Psoas muscle (tissue), 7 donors: ENCODE measurements at regions not wholly inside any gene's neighbourhood (a gene's known extent, or its start where the extent isn't known, plus 50 kb on each side); places are given as distances from the start of the nearest gene placed in this dataset.

Experiments used
- ATAC-seq, 4 donors: fragments of 200-7000 bp; cut with Tn5 transposase; one replicate each; pipeline ENCODE4 v1.9.1; 2020; ENCODE audit warnings: moderate library complexity in 3 of 4, mild to moderate bottlenecking in 2 of 4
- DNase-seq, 2 donors: peaks; one replicate each; pipeline ENCODE4 v3.0.0-alpha.2; 2020
- H3K27ac ChIP-seq: fragments of 200-600 bp; one replicate; pipeline ENCODE4 v1.8.0; 2022
- H3K27me3 ChIP-seq, 3 donors: fragments of 200-600 bp in 1 of 3; one replicate each; pipeline versions ENCODE4 v1.6.1 to v1.8.0; 2013 to 2022; ENCODE audit warnings: low read length in 2 of 3, mild to moderate bottlenecking in 2 of 3, moderate library complexity in 1 of 3; ENCODE audit not compliant: insufficient read depth in 3 of 3
- H3K36me3 ChIP-seq, 2 donors: fragments of 200-600 bp in 1 of 2; one replicate each; pipeline versions ENCODE4 v1.6.1 to v1.8.0; 2013 to 2022; ENCODE audit warnings: low read depth in 1 of 2, mild to moderate bottlenecking in 1 of 2, moderate library complexity in 1 of 2; ENCODE audit not compliant: insufficient read depth in 1 of 2
- H3K4me1 ChIP-seq: fragments of 200-600 bp; one replicate; pipeline ENCODE4 v1.8.0; 2022
- H3K4me3 ChIP-seq: fragments of 200-600 bp; one replicate; pipeline ENCODE4 v1.8.0; 2022; ENCODE audit warnings: mild to moderate bottlenecking
- H3K9me3 ChIP-seq: fragments of 200-600 bp; one replicate; pipeline ENCODE4 v1.8.0; 2022
- CTCF ChIP-seq: fragments of 200-600 bp; IDR thresholded peaks from one replicate; pipeline ENCODE4 v1.8.0; 2022; ENCODE audit warnings: antibody characterized with exemption
- WGBS, 3 donors: extraction: QIAGEN DNeasy Blood & Tissue Kit; methylation state at CpG; one replicate each; pipeline versions ENCODE4 v1.1.6 to v1.1.7; 2013; 5-methylcytosine and 5-hydroxymethylcytosine counted together
- intact Hi-C, 2 donors: fragments of 100-400 bp; cut with DNase I; formaldehyde crosslinking; loops; one replicate each; pipeline versions ENCODE4 v1.11.0 to v1.14.2; 2022
- donor health status: healthy with polysubstance abuse.
- donor health status: DM: no; HTN: no; CAD: no; lungs with moderate emphysema.
- donor health status: Bipolar disorder and iron deficiency.
- donor health status: healthy.
- donor health status: DM: yes; HTN: yes; CAD: no.
- donor health status: DM: no; HTN: no; CAD: no.
- donor health status: DM: yes; HTN: yes; CAD: no.

GRCh38 chr12:4106621-4107020 lies 166.9 kb upstream of the CCND2 start:
- intact Hi-C loops = loop anchor here in 1 of 2 donors (5.0 kb wide), 1 partner anchor 171 kb away; no protein-coding TSS in a partner anchor

GRCh38 chr12:4104722-4105244 lies 168.8 kb upstream of the CCND2 start:
- Histone ChIP-seq H3K4me1 (no peaks in the 10 kb centered on the region), H3K36me3 (no peaks in the 10 kb centered on the region), H3K9me3 (no peaks in the 10 kb centered on the region), H3K4me3 (no peak overlapping the region), H3K27me3 (no peaks in the 10 kb centered on the region), H3K27ac (no peak overlapping the region)
- TF ChIP-seq CTCF = no peak
- intact Hi-C loops = loop anchor here in 1 of 2 donors (5.0 kb wide), 1 partner anchor 173 kb away; no protein-coding TSS in a partner anchor
- DNase-seq = no peak
- WGBS, 3 donors = 77 to 79% (median 79%) methylated on average over 9 of the region's 9 CpGs
- ATAC-seq = no peak

More at GRCh38 chr12:4106621-4107020, 166.9 kb upstream of the CCND2 start:
- Histone ChIP-seq H3K9me3 (no peaks in the 10 kb centered on the region), H3K36me3 (no peaks in the 10 kb centered on the region), H3K27ac (no peak overlapping the region), H3K27me3 (peaks cover 0 to 1% (median 1%) of the 10 kb centered on the region in 3 donors), H3K4me1 (no peaks in the 10 kb centered on the region), H3K4me3 (no peak overlapping the region)
- no peak for DNase-seq
- whole genome bisulfite sequencing, 3 donors = 83 to 87% (median 84%) methylated on average over 8 of the region's 8 CpGs
- no peak for ATAC-seq
- no peak for TF ChIP-seq CTCF

GRCh38 chr12:4099276-4099675 lies 174.3 kb upstream of the CCND2 start:
- intact Hi-C loops = no loop called here
- 25 to 43% (median 25%) methylated on average over 3 of the region's 3 CpGs for WGBS, 3 donors

GRCh38 chr12:4091016-4091743 lies 182.4 kb upstream of the CCND2 start:
- TF ChIP-seq CTCF = no peak
- Histone ChIP-seq H3K27ac (no peak overlapping the region), H3K27me3 (peaks cover 0 to 2% (median 0%) of the 10 kb centered on the region in 3 donors), H3K36me3 (no peaks in the 10 kb centered on the region), H3K9me3 (no peaks in the 10 kb centered on the region), H3K4me3 (no peak overlapping the region), H3K4me1 (no peaks in the 10 kb centered on the region)
- intact Hi-C loops = no loop called here
- 74 to 80% (median 75%) methylated on average over 5 of the region's 5 CpGs for WGBS, 3 donors
- DNase-seq (no peak), ATAC-seq (no peak)

More at GRCh38 chr12:4099276-4099675, 174.3 kb upstream of the CCND2 start:
- DNase-seq = no peak
- H3K4me3 ChIP-seq = no peak overlapping the region
- H3K27me3 ChIP-seq = no peaks in the 10 kb centered on the region
- no peaks in the 10 kb centered on the region for H3K9me3 ChIP-seq
- no peak overlapping the region for H3K27ac ChIP-seq
- H3K4me1 ChIP-seq = no peaks in the 10 kb centered on the region
- no peak for ATAC-seq
- H3K36me3 ChIP-seq = no peaks in the 10 kb centered on the region
- TF ChIP-seq CTCF = no peak
